ENCODE measurements at regions not wholly inside any gene's neighbourhood (a gene's known extent, or its start where the extent isn't known, plus 50 kb on each side); places are given as distances from the start of the nearest gene placed in this dataset.
"Not testable (repeated sequence)": the region's sequence is repeated elsewhere in the genome, so short reads cannot be mapped to it uniquely, and the experiment has no call there.

DNA sequence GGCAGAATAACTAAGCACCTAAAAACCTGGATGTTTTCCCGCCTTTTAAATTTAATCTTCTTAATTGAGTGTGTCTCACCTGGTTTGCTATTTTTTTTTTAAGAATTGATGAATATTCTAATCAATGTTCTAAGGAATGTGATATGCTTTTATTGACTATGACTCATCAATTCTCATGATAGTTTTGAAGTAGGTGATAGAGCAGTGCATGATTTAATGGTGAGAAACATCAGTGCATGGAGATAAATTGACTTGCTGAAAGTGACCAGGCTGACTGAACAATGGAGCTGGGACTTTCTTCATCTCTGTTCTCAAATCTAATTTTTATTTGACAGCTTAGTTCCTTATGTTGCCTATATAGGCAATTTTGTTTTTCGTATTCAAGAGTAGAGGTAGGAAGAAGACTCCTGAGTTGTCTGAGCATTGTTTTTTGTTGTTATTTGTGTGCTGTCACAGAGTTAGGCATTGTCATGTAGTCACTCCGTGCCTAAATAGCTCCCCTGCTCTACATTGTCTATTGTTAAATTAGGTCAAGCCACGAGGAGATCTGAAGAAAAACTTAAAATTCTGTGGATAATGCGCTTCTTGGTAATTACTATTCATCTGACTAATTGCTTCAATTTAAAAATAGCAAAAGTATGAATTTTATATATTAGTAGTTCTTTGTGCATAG, 59.0 kb upstream of the NUTM2F start:
- H3K36me3 Mint-ChIP-seq, H3K4me3 Mint-ChIP-seq: not testable (repeated sequence)

DNA sequence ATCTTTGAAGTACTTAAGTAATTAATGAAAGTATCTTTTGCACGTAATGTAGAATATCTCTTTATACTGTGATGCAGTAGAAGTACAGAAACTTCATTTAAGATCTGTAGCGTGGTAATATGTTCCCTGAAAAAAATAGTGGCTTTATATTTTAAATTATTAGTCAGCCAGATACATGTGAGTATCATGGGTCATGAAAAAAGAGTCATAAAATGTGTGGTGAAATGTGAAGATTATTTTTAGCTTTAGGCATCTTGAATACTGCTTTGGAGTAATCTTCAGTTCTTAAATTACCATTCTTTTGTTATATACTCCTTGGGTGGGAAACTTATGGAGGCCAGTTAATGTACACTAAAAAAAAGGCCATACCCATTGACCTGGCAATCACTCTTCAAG, 59.6 kb upstream of the NUTM2F start:
- not testable (repeated sequence) for H3K36me3 Mint-ChIP-seq; H3K4me3 Mint-ChIP-seq; ATAC-seq (ENCODE audit: low read depth in 2 of 2); H3K9me3 Mint-ChIP-seq; H3K27ac Mint-ChIP-seq; DNase-seq; H3K27me3 Mint-ChIP-seq
- H3K4me1 Mint-ChIP-seq = peaks cover 15 to 36% (median 29%) of the 10 kb centered on the region in 3 donors

More for the DNA sequence above, 59.0 kb upstream of the NUTM2F start:
- peaks cover 15 to 35% (median 29%) of the 10 kb centered on the region in 3 donors for H3K4me1 Mint-ChIP-seq
- ATAC-seq (ENCODE audit: low read depth in 2 of 2); H3K27ac Mint-ChIP-seq; DNase-seq; H3K27me3 Mint-ChIP-seq; H3K9me3 Mint-ChIP-seq: not testable (repeated sequence)

- peak overlapping the region in 6 of 8 donors; percentile 1 to 84 (median 32) for H3K4me3 Mint-ChIP-seq
- H3K4me1 Mint-ChIP-seq = peaks cover 16 to 32% (median 25%) of the 10 kb centered on the region in 3 donors
- not testable (repeated sequence) for H3K9me3 Mint-ChIP-seq
These were observed 62.1 kb upstream of the NUTM2F start for GRCh38 chr9:94390425-94391098.

GRCh38 chr9:94392971-94393624, 64.7 kb upstream of the NUTM2F start:
- H3K4me1 Mint-ChIP-seq = peaks cover 7 to 23% (median 17%) of the 10 kb centered on the region in 3 donors
- not testable (repeated sequence) for H3K27me3 Mint-ChIP-seq; H3K9me3 Mint-ChIP-seq; ATAC-seq (ENCODE audit: low read depth in 2 of 2); DNase-seq; H3K27ac Mint-ChIP-seq; H3K36me3 Mint-ChIP-seq; H3K4me3 Mint-ChIP-seq

More at GRCh38 chr9:94390425-94391098, 62.1 kb upstream of the NUTM2F start:
- ATAC-seq (ENCODE audit: low read depth in 2 of 2) = peak in 1 of 2 donors; percentile 37
- DNase-seq, H3K36me3 Mint-ChIP-seq, H3K27me3 Mint-ChIP-seq: not testable (repeated sequence)
- H3K27ac Mint-ChIP-seq = peak overlapping the region in 1 of 6 donors; percentile 11

DNA sequence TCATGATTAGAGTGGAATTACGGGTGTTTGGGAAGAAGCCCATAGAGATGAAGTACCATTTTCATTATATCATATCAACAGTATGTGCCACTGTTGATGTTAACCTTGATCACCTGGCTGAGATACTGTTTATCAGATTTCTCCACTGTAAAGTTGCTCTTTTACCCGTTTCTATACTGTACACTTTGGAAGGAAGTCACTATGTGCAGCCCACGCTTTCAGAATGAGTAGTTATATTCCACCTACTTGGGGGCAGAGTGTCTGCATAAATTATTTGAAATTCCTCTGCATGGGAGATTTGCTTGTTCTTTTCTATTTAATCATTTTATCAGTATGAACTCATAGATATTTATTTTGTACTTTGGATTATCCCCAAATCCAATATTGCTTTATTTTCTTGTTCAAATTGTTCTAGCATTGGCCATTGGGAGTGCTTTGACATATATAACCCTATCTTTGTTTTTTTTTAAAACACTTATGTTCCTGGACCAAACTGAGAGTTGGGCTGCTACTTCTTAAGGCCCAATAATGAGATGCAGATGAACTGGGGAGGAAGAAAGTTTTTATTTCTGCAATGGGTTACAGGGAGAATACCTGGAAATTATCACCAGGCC, 69.4 kb upstream of the NUTM2F start:
- ATAC-seq (ENCODE audit: low read depth in 2 of 2); H3K9me3 Mint-ChIP-seq; H3K27ac Mint-ChIP-seq; DNase-seq; H3K36me3 Mint-ChIP-seq; H3K27me3 Mint-ChIP-seq; H3K4me3 Mint-ChIP-seq: not testable (repeated sequence)
- peaks cover 11 to 18% (median 11%) of the 10 kb centered on the region in 3 donors for H3K4me1 Mint-ChIP-seq

DNA sequence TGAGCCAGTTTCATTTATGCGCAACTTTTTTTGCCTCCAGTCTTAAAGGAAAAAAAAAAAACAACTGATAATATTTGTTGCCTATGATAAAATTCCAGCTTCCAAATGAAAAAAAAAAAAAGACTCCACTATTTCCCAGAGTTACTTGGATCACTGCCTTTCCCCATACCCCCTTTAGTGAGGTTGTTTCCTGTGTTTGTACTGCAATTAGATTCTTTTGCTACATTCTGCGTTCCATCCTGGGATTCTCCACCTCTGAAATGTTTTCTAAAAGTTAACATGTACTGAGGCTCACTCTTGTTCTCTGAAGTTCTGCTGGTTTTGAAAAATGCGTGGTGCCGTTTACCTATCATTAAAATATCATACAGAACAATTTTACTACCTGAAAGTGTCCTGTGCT, 72.0 kb upstream of the NUTM2F start:
- H3K36me3 Mint-ChIP-seq; H3K4me3 Mint-ChIP-seq; DNase-seq; H3K9me3 Mint-ChIP-seq; ATAC-seq (ENCODE audit: low read depth in 2 of 2); H3K27me3 Mint-ChIP-seq: not testable (repeated sequence)
- Mint-ChIP-seq H3K27ac (peak overlapping the region in 2 of 6 donors; percentile 42 to 84), H3K4me1 (peaks cover 11 to 28% (median 20%) of the 10 kb centered on the region in 3 donors)

DNA sequence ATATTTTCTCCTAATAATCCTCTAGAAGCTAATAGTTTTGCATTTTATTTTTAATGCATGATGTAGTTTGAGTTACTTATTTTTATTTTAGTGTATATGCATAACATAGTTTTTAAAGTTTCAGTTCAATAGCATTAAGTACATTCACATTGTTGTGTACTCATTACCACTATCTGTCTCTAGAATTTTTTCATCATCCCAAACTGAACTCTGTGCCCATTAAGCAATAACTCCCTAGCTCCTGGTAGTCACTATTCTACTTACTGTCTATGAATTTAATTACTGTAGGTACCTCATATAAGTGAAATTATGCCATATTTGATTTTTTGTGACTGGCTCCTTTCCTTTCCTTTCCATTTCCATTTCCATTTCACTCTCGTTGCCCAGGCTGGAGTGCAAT, 74.4 kb upstream of the NUTM2F start:
- not testable (repeated sequence) for H3K27me3 Mint-ChIP-seq

GRCh38 chr9:94403571-94403970, 75.1 kb upstream of the NUTM2F start:
- DNase-seq; H3K36me3 Mint-ChIP-seq; H3K27me3 Mint-ChIP-seq; H3K4me3 Mint-ChIP-seq; H3K27ac Mint-ChIP-seq; ATAC-seq (ENCODE audit: low read depth in 2 of 2); H3K9me3 Mint-ChIP-seq: not testable (repeated sequence)
- H3K4me1 Mint-ChIP-seq = peaks cover 8 to 22% (median 13%) of the 10 kb centered on the region in 3 donors

More for the DNA sequence above, 74.4 kb upstream of the NUTM2F start:
- DNase-seq; H3K36me3 Mint-ChIP-seq; H3K9me3 Mint-ChIP-seq; H3K4me3 Mint-ChIP-seq; ATAC-seq (ENCODE audit: low read depth in 2 of 2): not testable (repeated sequence)
- H3K4me1 Mint-ChIP-seq = peaks cover 8 to 23% (median 13%) of the 10 kb centered on the region in 3 donors
- peak overlapping the region in 1 of 6 donors; percentile 34 for H3K27ac Mint-ChIP-seq

- H3K9me3 Mint-ChIP-seq; DNase-seq; H3K27me3 Mint-ChIP-seq; H3K36me3 Mint-ChIP-seq; ATAC-seq (ENCODE audit: low read depth in 2 of 2); H3K4me3 Mint-ChIP-seq: not testable (repeated sequence)
- peak overlapping the region in 1 of 6 donors; percentile 47 for H3K27ac Mint-ChIP-seq
- peaks cover 6 to 17% (median 7%) of the 10 kb centered on the region in 3 donors for H3K4me1 Mint-ChIP-seq
These were observed 85.2 kb upstream of the NUTM2F start for GRCh38 chr9:94413665-94414064.

DNA sequence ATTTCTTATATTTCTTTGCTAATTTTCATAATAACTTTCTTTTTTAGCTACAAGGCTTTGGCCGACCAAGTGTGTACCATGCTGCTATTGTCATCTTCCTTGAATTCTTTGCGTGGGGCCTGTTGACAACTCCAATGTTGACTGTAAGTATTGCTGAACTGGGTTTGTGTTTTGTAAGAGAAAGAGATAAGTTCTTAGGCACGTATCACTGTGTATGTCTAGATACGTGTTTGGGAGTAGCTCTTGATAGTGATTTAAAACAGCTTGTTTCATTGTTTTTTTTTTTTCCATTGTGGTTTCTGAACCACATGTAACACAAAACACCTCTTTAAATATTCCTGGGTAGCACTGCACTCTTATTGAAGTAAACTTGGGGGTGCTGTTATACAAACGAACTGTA, 86.7 kb upstream of the NUTM2F start:
- Mint-ChIP-seq H3K4me1 (peaks cover 0 to 11% (median 3%) of the 10 kb centered on the region in 3 donors), H3K27ac (peak overlapping the region in 1 of 6 donors; percentile 56)
- not testable (repeated sequence) for ATAC-seq (ENCODE audit: low read depth in 2 of 2); H3K4me3 Mint-ChIP-seq; H3K36me3 Mint-ChIP-seq; DNase-seq; H3K9me3 Mint-ChIP-seq; H3K27me3 Mint-ChIP-seq

GRCh38 chr9:94420098-94420497, 91.7 kb upstream of the NUTM2F start:
- not testable (repeated sequence) for ATAC-seq (ENCODE audit: low read depth in 2 of 2); H3K36me3 Mint-ChIP-seq
- peak overlapping the region in 2 of 6 donors; percentile 33 to 34 for H3K27ac Mint-ChIP-seq

GRCh38 chr9:94421951-94422350, 93.5 kb upstream of the NUTM2F start:
- DNase-seq; H3K27ac Mint-ChIP-seq; H3K36me3 Mint-ChIP-seq; H3K4me3 Mint-ChIP-seq; H3K4me1 Mint-ChIP-seq; H3K9me3 Mint-ChIP-seq; H3K27me3 Mint-ChIP-seq; ATAC-seq (ENCODE audit: low read depth in 2 of 2): not testable (repeated sequence)

More at GRCh38 chr9:94420098-94420497, 91.7 kb upstream of the NUTM2F start:
- not testable (repeated sequence) for H3K9me3 Mint-ChIP-seq, H3K27me3 Mint-ChIP-seq, H3K4me3 Mint-ChIP-seq, DNase-seq, H3K4me1 Mint-ChIP-seq

- H3K36me3 Mint-ChIP-seq; ATAC-seq (ENCODE audit: low read depth in 2 of 2); DNase-seq; H3K4me1 Mint-ChIP-seq; H3K4me3 Mint-ChIP-seq; H3K27me3 Mint-ChIP-seq; H3K9me3 Mint-ChIP-seq; H3K27ac Mint-ChIP-seq: not testable (repeated sequence)
These were observed 96.9 kb upstream of the NUTM2F start for GRCh38 chr9:94425312-94425711.

Data from naive B cell (primary cell).